ENCODE measurements at regions not wholly inside any gene's neighbourhood (a gene's known extent, or its start where the extent isn't known, plus 50 kb on each side); places are given as distances from the start of the nearest gene placed in this dataset.

DNA sequence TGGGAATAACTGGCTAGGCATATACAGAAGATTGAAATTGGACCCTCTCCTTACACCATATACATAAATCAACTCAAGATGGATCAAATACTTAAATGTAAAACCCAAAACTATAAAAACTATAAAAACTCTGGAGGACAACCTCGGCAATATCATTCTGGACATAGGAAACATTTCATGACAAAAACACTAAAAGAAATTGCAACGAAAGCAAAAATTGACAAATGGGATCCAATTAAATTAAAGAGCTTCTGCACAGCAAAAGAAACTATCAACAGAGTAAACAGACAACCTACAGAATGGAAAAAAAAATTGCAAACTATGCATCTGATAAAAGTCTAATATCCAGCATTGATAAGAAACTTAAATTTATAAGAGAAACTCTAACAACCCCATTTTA lies 503.7 kb upstream of the C16orf82 start:
- no peaks in the 10 kb centered on the region for H3K36me3 Mint-ChIP-seq (ENCODE audit: low read depth, unreplicated experiment)

DNA sequence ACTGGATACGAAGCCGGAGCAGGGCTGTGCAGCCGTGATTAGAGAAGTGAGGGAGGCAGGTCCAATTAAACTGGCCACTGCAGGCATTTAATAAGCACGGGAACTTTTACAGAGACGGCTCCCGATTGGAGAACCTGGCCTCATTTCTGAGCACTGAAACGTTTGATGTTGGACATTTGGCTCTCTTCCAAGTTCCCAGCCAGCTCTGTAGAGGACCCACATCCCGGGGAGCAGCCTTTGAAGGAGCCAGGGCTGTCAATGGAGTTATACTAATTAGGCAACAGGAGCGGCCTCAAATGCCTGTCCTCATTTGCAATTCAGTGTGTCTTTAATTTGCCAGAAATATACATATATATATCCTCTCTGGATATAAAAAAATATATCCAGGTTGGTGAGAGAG lies 499.4 kb upstream of the C16orf82 start:
- H3K27ac Mint-ChIP-seq (ENCODE audit: unreplicated experiment): no peak overlapping the region
- H3K9me3 Mint-ChIP-seq (ENCODE audit: unreplicated experiment): peaks cover 8% of the 10 kb centered on the region
- peaks cover 2% of the 10 kb centered on the region for H3K27me3 Mint-ChIP-seq (ENCODE audit: unreplicated experiment)
- H3K4me1 Mint-ChIP-seq (ENCODE audit: unreplicated experiment): no peaks in the 10 kb centered on the region
- TF ChIP-seq CTCF (IDR thresholded peaks at IDR 0.05; ENCODE audit: unreplicated experiment): no peak
- DNase-seq (ENCODE audit: low spot score): no peak
- no peak overlapping the region for H3K4me3 Mint-ChIP-seq (ENCODE audit: unreplicated experiment)
- no peaks in the 10 kb centered on the region for H3K36me3 Mint-ChIP-seq (ENCODE audit: low read depth, unreplicated experiment)

More for the DNA sequence above, 503.7 kb upstream of the C16orf82 start:
- DNase-seq (ENCODE audit: low spot score): no peak
- Mint-ChIP-seq H3K27me3 (ENCODE audit: unreplicated experiment) (peaks cover 6% of the 10 kb centered on the region), H3K4me3 (ENCODE audit: unreplicated experiment) (no peak overlapping the region), H3K9me3 (ENCODE audit: unreplicated experiment) (peaks cover 8% of the 10 kb centered on the region), H3K4me1 (ENCODE audit: unreplicated experiment) (no peaks in the 10 kb centered on the region), H3K27ac (ENCODE audit: unreplicated experiment) (no peak overlapping the region)
- no peak for TF ChIP-seq CTCF (IDR thresholded peaks at IDR 0.05; ENCODE audit: unreplicated experiment)

DNA sequence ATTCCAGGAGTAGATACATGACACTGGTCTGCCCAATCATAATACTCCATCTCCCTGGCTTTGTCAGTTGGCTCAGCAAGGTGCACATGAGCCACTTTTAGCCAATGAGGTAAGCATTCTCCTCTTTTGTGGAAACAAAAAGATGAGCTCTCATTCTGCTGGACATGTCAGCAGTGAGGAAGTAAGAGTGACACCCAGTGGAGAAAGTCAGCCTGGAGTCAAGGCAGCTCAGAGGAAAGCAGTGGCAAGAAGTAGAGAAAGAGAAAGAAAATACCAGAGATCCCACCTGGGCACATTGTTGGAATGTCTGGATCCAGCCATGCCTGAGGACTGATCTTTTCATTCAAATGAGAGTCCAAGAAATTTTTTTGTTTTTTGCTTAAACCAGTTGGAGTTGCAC lies 496.9 kb upstream of the C16orf82 start:
- Mint-ChIP-seq H3K27ac (ENCODE audit: unreplicated experiment) (no peak overlapping the region), H3K27me3 (ENCODE audit: unreplicated experiment) (peaks cover 2% of the 10 kb centered on the region), H3K36me3 (ENCODE audit: low read depth, unreplicated experiment) (no peaks in the 10 kb centered on the region), H3K9me3 (ENCODE audit: unreplicated experiment) (peaks cover 15% of the 10 kb centered on the region), H3K4me1 (ENCODE audit: unreplicated experiment) (no peaks in the 10 kb centered on the region), H3K4me3 (ENCODE audit: unreplicated experiment) (no peak overlapping the region)
- DNase-seq (ENCODE audit: low spot score): peak; percentile 11
- no peak for TF ChIP-seq CTCF (IDR thresholded peaks at IDR 0.05; ENCODE audit: unreplicated experiment)

- no peak for DNase-seq (ENCODE audit: low spot score)
- Mint-ChIP-seq H3K4me1 (ENCODE audit: unreplicated experiment) (no peaks in the 10 kb centered on the region), H3K36me3 (ENCODE audit: low read depth, unreplicated experiment) (peaks cover 8% of the 10 kb centered on the region), H3K27ac (ENCODE audit: unreplicated experiment) (no peak overlapping the region), H3K4me3 (ENCODE audit: unreplicated experiment) (no peak overlapping the region), H3K9me3 (ENCODE audit: unreplicated experiment) (peaks cover 23% of the 10 kb centered on the region), H3K27me3 (ENCODE audit: unreplicated experiment) (peaks cover 3% of the 10 kb centered on the region)
- TF ChIP-seq CTCF (IDR thresholded peaks at IDR 0.05; ENCODE audit: unreplicated experiment): no peak
Observed at GRCh38 chr16:26578748-26579147, 488.0 kb upstream of the C16orf82 start.

- H3K27ac Mint-ChIP-seq (ENCODE audit: unreplicated experiment): no peak overlapping the region
- DNase-seq (ENCODE audit: low spot score): no peak
- H3K36me3 Mint-ChIP-seq (ENCODE audit: low read depth, unreplicated experiment): peaks cover 4% of the 10 kb centered on the region
- peaks cover 3% of the 10 kb centered on the region for H3K27me3 Mint-ChIP-seq (ENCODE audit: unreplicated experiment)
- TF ChIP-seq CTCF (IDR thresholded peaks at IDR 0.05; ENCODE audit: unreplicated experiment): no peak
- no peak overlapping the region for H3K4me3 Mint-ChIP-seq (ENCODE audit: unreplicated experiment)
- peaks cover 10% of the 10 kb centered on the region for H3K9me3 Mint-ChIP-seq (ENCODE audit: unreplicated experiment)
- H3K4me1 Mint-ChIP-seq (ENCODE audit: unreplicated experiment): no peaks in the 10 kb centered on the region
Observed at GRCh38 chr16:26583803-26584202, 482.9 kb upstream of the C16orf82 start.

Measured in endothelial cell (in vitro differentiated cells).